NCI-H82 (cell line): ENCODE measurements at regions not wholly inside any gene's neighbourhood (a gene's known extent, or its start where the extent isn't known, plus 50 kb on each side); places are given as distances from the start of the nearest gene placed in this dataset.
"Not testable (repeated sequence)": the region's sequence is repeated elsewhere in the genome, so short reads cannot be mapped to it uniquely, and the experiment has no call there.

ENCODE experiments used
- DNase-seq: peaks from one replicate; lab custom pipeline; 2025; lab: John Stamatoyannopoulos, UW

DNA sequence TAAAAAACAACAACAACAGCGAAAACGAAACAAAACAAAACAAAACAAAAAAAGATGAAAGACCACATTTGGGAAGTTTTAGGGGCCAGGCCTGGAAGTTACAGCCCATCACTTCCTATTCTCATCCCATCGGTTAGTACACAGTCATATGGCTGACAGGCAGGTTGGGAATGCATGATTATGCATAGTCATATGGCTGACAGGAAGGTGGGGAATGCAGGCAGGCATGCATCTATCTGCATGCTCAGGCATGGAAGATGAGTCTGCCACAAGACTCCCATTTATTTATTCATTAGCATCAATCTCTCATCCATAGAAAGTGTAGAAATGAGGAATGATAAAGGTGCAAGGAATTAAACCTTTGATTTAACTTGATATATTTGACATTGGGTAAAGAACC, 325.3 kb upstream of the MEX3C start:
- no peak for DNase-seq

DNA sequence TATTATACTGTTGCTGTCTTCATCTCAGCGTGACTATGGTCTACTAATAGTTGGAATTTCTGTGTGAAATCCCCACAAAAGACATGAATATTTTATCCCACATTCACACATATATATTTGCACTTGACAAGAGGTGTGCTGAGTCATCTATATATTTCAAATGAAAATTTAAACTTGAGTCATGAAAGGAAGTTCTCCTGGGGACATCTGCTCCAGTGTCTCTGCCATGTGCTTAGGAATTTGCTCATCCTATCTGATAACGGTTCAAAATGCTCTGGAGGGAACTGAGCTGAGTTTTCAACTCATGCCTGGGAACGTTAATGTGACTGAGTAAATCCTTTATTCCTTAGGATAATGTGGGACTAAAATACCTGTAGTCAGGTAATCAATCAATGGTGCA, 326.2 kb upstream of the MEX3C start:
- DNase-seq, result no peak

DNA sequence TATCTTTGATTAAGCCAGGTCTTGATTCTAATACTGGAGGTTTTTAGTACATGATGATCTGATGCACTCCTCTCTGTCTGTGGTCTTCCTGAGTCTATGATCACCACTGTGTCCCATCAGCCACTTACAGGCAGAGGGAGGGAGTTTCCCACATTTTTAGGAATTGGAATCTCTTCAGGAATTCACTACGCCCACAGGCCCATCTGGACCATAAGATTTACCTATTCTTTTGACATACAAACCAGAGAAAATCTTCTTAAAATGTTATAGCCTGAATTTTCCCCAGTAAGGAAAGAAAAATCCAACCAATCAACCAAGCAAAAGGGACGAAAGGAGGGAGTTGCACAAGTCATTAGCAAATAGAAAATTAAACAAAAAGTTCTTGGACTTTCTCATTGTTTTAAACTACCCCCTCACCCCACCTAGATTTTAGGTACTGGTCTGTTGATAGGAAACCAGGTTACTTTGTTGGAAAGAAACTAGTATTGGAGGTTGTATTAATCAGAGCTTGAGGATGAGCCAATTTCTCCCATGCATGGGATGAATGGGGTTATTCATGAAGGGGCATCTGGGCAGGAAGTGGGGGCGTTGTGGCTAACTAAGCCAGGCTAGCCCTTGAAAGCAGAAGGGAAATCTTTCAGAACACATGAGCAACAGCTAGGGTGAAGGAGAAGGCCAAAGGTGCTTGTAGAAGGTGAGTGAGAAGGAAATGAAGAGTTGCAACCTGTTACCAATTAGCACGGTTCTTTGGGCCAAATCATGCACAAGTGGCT, 328.2 kb upstream of the MEX3C start:
- DNase-seq, result no peak

DNA sequence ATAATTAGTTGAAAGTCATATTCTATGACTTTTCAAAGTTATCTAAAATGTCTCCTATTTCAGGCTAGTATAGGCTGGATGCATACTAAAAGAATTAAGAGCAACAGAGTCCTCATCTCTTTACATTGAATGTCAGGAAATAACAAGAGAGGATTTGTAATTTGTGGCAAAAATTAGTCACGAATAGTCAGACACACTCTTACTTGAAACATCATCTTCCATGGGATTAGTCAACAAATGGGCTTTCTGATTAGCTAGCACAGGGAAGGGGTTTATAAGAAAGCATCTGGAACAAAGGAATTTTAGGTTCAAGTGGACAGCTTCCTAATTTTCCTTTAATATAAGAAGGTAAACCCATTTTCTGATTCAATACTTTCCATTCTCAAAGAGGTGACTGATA, 330.3 kb upstream of the MEX3C start:
- DNase-seq, result no peak

DNA sequence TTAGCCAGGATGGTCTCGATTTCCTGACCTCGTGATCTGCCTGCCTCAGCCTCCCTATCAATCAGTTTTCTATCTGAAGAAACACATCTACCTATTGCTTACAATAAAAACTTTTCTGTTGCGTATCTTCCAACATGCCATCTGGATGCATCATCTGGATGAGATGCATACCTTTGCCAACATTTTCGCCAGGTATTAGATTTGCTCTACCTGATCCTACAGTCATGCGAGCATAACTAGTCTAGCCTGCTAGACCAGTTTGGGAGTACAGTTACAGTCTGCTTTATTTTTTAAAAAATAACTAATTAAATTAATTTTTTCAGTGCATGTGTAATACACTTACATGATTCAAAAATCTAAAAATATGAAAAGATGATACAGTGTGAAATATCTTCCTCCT, 334.0 kb upstream of the MEX3C start:
- no peak for DNase-seq

DNA sequence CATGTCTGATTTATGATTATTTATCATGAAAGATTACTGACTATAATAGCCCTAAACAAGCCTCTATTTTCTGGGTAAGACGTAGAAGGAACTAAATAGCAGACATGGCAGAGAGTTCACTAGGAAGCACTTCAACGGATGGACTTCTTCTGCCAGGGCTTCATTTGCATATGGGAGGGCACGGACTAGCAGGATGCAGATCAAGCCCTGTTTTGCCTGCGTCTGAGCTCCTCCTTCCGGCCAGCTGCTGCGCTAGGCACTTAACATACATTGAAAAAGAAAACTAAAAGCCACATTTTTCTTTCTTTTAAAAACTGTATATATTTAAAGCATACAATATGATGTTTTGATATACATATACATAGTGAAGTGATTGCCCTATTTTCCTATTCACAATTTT, 340.0 kb upstream of the MEX3C start:
- DNase-seq, result peak; percentile 80

DNA sequence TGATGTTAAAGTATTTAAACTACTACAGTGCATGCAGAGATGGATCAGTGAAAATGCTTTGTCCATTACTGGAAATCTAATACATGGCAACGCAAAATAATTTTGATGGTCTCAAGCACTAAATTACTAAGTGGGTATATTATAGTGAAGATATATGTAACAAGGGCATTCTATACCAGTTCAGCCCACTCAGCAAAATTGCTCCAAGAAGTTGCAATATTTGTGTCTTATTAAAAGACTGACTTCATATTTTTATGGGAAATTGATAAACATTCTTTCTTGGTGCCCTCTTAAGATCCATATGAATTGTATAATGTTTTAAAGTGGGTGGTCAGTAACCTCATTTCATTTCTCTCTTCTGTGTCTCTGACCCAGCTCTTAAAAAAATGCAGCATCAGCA, 343.1 kb upstream of the MEX3C start:
- no peak for DNase-seq

DNA sequence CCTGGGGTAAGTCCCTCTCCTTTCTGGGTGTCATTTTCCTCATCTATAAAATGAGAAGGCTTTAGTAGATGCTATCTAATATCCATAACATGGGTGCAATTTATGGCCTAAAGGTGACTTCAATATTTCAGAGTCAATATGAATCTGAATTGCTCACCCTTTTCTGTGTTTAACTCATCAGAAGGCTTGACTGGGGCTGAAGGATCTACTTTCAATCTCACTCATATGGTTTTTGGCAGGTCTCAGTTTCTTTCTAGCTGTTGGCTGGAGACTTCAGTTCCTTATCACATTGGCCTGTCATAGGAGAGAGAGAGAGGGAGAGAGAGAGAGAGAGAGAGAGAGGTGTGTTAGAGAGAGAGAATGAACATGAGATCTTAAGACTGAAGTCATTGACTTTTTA, 343.7 kb upstream of the MEX3C start:
- no peak for DNase-seq

DNA sequence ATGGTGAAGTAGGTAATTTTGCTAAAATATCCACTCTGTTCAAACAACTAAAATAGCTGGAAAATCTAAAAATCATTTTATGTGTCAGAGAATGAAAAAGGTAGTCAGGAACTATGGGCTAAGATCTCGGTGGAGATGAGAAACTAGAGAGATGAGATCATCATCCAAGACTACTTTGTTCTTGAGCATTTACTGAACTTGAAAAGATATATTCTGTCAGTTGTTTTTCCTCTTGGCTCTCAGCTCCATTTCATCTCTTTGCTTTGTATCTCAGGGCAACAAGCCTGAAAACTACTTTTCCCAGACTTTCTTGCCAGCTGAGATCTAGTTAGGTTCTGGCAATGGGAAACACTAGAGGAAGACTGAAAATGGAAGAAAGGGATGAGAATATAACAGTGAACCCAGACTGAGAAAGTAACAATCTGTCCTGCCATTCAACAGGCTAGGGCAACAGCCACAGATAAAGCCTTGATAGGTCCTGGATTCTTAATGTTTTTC, 346.2 kb upstream of the MEX3C start:
- DNase-seq, result no peak

DNA sequence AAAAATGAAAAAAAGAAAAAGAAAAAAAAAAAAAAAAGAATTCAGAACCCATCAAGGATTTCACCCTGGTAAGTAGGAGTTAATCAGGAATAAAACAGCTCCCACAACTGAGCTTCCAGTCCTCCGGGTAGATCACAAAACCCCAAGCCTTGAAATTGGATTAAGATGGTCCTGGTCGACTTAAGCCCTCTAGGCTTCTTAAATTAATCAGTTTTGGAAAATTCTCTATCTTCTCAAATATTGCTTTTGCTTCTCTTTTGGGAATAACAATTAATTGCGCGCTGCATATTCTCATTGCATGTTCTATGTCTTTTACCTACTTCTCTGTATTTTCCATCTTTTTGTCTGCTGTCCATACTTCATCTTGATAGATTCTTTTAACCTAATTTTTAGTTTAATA, 348.0 kb upstream of the MEX3C start:
- peak; percentile 91 for DNase-seq

DNA sequence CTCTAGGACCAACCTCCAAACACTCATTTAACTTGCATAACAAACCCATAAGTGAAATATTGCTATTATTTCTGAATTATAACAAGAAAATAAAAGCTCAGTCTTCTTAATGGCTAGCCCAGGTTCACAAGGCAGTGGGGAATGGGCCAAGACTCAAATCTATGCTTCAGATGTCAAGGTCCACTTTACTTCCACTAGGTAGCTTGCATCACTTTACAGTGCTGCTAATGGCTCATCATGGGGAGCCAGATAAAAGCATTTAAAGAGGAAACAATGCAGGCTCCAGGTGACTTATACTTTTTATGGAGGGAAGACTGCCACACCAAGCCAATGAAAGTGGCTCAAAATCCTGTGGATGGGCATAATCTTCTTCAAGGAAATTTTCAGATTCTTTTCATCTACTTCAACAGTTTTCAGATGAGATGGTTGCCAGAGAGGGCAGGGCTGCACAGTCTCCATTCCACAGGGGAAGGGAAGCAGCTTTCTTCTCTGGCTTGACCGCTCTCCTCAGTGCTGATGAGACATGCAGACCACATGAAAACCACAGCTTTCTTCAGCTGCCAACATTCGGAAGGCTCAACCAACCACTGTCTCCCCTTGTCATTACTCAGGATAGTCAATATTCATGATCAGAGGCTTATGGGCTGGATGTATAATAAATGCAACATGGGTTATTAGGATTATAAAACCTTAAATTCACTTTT, 361.9 kb upstream of the MEX3C start:
- no peak for DNase-seq

DNA sequence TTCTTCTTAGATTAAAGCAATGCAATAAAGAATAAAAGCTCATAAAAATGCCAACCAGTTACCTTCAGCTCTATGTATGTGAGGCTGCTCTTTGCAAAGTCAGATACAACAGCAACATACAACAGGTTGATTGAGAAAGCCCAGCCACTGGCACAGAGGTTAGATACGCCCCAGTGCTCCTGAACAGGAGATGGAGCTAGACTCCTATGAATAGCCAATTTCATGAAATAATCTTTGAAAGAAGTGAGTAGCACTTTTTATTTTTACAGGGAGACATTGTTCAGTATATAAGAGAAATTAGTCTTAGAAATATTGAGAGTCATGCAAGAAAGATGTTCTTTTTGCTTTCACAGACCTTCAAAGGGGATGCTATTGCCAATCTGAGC, 362.4 kb upstream of the MEX3C start:
- DNase-seq, result no peak

DNA sequence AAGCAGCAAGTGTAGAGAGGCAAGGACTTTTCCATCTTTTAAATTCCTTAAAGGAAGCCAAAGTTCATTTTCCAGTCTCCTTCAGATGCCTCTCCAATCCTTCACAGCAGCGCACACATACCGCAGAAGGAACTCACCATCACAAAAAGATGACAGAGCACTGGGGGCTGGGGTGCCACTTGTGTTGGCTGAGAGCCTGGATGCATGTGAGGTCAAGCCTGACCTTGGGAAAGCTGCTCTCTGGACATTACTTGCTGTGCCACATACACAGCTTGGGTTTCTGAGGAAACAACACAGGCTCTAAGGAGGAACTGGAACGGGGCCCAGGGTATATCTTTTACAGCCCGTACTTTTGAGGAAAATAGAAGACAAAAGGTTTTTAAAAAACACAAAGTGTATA, 364.3 kb upstream of the MEX3C start:
- no peak for DNase-seq

DNA sequence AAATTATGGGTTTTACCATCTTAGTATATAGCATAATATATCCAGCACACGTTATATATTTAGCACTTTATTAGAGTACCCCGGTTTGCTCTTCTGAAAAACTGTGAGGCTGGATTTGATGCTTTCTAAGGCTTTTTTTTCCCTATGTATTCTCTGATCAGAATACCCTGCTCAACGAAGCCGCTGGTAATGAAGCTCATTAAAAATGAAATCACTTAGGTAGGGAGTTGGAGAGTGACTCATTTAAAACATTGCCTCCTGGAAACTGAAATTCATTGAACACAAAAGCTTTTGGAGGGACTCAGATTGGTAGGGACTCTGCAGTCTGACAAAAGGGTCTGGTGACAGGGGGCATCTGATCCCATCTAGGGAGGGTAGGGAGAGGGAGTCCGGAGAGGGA, 365.4 kb upstream of the MEX3C start:
- no peak for DNase-seq

DNA sequence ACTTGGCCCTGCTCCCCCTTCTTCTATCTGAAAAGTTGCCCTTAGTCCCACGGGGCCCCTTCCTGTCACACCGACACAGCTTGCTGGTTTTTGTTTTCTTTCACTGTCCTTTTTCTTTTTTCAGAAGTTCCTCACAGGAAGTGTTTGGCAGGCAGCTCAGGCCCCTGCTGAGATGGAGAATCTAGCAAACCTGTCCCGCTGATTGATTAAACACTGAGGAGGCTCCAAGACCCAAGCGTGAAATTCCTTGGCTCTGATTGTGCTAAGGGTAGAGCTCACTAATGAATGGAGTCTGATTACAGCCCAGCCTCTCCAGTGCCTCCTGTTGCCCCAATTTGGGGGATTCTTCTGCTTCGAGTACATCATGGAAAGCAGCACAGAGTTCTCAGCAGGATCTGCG, 365.9 kb upstream of the MEX3C start:
- DNase-seq, result no peak

DNA sequence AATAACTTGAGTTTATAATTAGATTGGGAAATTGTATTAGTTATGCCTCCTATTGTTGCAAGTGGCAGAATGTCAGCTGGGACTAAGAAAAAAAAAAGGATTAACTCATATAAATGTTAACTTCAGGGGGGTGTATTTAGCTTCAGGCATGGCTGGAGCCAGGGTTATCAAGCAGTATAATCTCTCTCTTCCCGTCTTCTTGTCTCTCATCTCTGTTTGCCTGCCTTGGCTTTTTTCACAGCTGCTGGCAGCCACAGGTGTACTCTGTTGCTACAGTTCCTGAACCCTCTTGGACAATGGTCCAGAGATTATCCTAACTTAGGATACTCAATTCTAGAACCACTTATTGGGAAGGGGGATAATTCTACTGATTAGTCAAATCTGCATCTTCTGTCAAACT, 370.7 kb upstream of the MEX3C start:
- peak; percentile 58 for DNase-seq

DNA sequence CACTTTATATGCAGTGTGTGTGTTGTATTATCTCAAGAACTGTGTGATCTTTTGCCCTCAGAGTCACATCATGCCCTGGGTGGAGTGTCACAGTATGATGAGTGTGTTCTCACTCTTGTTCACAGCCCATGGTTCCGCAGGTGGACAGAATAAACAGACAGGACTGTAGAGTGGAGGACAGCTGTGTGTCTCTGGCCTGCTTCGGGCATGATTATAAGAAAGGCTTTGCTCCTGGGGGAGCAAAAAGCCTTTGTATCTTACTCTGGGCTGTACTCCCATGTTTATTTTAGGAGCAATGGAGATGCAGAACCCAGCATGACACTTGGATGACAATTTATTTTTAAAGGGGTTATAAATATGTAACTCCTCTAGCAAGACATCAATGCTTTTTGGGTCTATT, 371.7 kb upstream of the MEX3C start:
- DNase-seq, result no peak

DNA sequence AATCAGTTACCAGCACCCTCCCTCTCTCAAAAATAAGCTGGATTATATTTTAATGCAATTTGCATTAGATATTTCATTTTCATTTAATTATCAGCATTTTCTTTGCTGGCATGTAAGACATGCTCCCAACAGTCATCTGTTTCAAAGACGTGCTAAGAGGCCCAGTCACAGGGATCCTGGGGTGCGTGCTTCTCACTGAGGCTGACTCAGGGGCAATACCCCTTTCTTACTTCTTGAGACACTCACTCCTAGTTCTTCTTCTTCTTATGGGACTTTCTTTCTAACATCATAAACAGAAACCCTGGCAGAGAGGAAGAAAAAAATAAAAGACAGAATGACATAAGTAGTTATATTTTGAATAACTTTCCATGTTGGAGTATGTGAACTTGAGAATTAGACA, 372.1 kb upstream of the MEX3C start:
- no peak for DNase-seq

DNA sequence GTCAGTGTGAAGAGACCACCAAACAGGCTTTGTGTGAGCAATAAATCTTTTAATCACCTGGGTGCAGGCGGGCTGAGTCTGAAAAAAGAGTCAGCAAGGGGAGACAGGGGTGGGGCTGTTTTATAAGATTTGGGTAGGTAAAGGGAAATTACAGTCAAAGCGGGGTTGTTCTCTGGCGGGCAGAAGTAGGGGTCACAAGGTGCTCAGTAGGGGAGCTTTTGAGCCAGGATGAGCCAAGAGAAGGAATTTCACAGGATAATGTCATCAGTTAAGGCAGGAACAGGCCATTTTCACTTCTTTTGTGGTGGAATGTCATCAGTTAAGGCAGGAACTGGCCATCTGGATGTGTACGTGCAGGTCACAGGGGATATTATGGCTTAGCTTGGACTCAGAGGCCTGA, 372.6 kb upstream of the MEX3C start:
- not testable (repeated sequence) for DNase-seq

DNA sequence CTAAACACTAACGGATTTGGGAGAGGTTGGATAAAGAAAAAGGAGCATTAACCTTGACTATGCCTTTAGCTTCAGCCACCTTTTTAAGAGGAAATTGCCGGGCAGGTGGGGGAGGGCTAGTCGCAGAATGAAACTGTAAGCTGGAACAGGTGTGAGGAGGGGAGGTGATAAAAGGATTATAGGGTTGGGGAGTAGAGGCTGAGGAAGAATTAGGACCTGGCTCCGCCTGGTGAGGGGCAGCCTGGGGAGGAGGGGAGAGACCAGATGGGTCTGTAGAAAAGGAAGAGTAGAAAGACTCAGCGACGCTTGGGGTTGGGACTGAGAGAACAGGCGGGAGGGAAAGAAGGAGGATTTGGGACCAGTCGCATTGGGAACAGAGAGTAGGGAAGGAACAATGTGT, 376.4 kb upstream of the MEX3C start:
- peak; percentile 89 for DNase-seq

DNA sequence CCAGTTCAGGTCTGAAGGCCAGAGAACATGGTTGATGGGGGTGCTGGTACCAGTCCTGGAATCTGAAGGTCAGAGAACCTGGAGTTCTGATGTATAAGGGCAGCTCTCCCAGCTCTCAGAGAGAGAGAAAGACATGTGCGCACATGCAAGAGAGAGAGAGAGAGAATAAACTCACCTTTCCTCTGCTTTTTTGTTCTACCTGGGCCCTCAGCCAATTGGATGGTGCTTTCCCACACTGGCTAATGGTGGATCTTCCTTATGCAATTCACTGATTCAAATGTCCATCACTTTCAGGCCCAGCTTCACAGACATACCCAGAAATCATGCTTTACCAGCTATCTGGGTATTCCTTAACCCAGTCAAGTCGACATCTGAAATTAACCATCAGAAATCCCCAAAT, 377.7 kb upstream of the MEX3C start:
- no peak for DNase-seq

DNA sequence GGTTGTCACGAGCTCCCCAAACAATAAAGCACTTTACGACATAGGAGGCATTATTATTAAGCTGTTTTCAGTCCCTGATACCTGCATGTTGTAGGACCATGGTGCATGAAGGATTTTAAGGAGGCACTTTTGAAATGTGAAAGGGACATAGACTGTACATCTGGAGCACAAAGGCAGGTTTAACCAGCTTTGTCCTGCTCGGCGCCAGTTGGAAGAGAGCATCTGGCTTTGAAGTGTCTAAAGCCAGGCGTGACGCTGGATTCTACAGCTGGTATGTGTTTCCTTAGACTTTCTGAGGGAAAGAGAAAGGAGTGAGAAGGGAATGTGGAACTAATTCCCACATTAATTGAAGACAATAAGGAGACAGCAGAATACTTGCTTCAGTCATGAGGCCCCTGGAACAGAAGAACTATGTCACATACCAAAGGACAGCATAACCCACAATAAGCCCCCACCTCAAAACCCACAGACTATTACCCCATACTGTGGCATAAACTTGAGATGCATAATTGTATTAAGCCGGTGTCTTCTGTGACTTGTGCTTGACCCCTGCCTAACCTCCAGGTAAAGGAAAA, 381.0 kb upstream of the MEX3C start:
- DNase-seq, result peak; percentile 73

DNA sequence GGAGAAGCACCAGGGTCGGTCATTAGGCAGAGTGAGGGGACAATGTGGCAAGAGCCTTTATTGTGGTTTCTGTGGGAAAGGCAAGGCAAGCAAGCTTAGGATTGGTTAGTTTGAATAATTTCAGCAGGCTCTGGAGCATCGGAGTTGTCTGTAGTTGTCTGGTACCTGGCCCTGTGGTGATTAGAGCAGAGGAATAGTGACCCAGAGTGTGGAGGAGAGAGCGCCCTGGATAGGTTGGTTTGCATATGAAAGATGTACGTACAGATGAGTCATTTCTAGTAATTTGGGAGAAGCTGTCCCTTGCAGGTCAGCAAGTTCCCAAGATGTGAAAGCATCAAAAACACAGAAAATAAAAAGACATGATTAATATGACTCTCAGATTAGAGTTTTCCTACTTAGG, 383.1 kb upstream of the MEX3C start:
- no peak for DNase-seq
